Breast epithelium (tissue), 3 donors: ENCODE measurements at regions not wholly inside any gene's neighbourhood (a gene's known extent, or its start where the extent isn't known, plus 50 kb on each side); places are given as distances from the start of the nearest gene placed in this dataset.

Source experiments
- POLR2A ChIP-seq: fragments of 450-650 bp; IDR thresholded peaks from one replicate; pipeline ENCODE4 v1.6.1; 2016; ENCODE audit warnings: antibody characterized with exemption, mild to moderate bottlenecking, moderate library complexity
- POLR2AphosphoS5 ChIP-seq, 3 donors: sonication (generic); formaldehyde crosslinking; IDR thresholded peaks; one replicate each; pipeline ENCODE4 v1.6.1; 2017; ENCODE audit warnings: antibody characterized with exemption in 3 of 3
- TF ChIP-seq, protein P1 (sequence below), 3 donors: fragments of 450-650 bp; IDR thresholded peaks; one replicate each; pipeline ENCODE4 v1.5.1; 2016 to 2017; ENCODE audit warnings: antibody characterized with exemption in 3 of 3, mild to moderate bottlenecking in 3 of 3, moderate library complexity in 3 of 3

DNA sequence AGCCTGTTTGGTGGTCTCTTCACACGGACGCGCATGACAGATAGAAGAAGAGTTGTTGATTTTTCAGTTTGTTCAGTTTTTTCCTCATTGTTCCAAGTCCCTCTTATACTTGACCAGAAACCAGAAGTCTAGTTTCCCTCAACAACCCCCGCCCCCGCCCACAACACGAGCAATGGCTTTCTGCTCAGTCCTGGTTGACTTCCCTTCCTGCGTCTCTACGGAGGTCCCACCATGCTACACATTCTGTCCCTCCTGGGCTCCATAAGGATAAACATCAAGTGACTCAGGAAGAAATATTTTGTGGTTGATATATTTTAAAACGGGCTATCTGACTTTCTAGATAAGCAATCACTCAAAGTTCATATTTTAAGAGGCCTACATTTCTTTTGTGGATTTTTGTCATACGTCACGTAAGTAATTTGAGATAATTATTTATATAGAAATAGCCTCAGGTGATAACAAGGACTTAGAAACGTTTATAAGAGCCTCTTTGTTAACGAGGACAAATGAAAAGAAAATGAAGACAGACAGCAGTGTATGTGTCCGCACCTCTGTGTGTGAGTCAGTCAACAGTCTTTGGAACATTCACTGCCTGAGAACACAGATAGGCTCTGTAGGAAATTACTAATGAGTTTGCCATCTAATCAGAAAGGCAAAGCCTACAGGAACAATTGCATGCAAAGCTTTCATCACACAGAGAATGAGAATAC lies 214.4 kb downstream of the RAP2A start:
- TF ChIP-seq, protein P1, sequence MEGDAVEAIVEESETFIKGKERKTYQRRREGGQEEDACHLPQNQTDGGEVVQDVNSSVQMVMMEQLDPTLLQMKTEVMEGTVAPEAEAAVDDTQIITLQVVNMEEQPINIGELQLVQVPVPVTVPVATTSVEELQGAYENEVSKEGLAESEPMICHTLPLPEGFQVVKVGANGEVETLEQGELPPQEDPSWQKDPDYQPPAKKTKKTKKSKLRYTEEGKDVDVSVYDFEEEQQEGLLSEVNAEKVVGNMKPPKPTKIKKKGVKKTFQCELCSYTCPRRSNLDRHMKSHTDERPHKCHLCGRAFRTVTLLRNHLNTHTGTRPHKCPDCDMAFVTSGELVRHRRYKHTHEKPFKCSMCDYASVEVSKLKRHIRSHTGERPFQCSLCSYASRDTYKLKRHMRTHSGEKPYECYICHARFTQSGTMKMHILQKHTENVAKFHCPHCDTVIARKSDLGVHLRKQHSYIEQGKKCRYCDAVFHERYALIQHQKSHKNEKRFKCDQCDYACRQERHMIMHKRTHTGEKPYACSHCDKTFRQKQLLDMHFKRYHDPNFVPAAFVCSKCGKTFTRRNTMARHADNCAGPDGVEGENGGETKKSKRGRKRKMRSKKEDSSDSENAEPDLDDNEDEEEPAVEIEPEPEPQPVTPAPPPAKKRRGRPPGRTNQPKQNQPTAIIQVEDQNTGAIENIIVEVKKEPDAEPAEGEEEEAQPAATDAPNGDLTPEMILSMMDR (IDR thresholded peaks at IDR 0.05), result no peak
- TF ChIP-seq POLR2A (no peak), POLR2AphosphoS5 (IDR thresholded peaks at IDR 0.05) (no peak)
